ENCODE measurements at regions not wholly inside any gene's neighbourhood (a gene's known extent, or its start where the extent isn't known, plus 50 kb on each side); places are given as distances from the start of the nearest gene placed in this dataset.

DNA sequence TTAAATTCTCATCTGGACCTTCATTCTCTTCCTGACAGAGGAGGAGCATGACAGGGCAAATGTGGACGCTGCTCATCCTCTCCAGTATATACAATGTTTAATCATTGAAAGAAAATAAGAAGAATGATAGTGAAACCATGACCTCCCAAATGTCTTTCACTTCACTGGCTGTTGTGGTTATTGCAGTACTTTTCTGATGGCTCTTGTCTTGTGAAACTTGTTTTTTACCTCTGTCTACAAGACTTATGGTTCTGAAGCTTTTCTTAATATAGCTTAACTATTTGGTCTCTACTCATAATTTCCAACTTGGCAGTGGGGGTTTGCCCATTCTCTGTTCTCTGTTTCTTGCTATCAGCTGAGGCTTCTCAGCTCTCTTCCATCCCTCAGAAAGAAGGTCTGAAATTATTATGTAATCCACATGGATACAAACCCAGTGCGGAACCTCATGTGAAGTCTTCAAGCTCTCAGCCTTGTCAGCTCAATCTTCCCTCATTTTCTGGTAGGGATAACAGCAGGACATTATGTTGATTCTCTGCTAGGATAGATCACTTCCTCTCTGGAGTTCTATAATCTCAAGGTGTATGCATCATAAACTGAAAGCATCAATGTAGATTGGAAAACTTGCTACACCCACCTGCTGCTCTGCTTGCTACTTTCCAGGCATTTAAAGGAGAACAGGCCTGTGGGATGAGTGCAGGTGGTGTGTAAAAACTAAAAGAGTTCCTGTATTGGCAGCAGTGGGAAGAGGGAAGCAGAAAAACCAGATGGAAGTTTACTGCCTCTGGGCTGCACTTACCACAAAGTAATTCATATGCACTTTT, 250.3 kb upstream of the HTR2A start:
- ATAC-seq (no peak), DNase-seq (no peak)
- H3K36me3 ChIP-seq (ENCODE audit: low read depth) = no peaks in the 10 kb centered on the region
- H3K9me3 ChIP-seq = no peaks in the 10 kb centered on the region
- TF ChIP-seq, protein P1, sequence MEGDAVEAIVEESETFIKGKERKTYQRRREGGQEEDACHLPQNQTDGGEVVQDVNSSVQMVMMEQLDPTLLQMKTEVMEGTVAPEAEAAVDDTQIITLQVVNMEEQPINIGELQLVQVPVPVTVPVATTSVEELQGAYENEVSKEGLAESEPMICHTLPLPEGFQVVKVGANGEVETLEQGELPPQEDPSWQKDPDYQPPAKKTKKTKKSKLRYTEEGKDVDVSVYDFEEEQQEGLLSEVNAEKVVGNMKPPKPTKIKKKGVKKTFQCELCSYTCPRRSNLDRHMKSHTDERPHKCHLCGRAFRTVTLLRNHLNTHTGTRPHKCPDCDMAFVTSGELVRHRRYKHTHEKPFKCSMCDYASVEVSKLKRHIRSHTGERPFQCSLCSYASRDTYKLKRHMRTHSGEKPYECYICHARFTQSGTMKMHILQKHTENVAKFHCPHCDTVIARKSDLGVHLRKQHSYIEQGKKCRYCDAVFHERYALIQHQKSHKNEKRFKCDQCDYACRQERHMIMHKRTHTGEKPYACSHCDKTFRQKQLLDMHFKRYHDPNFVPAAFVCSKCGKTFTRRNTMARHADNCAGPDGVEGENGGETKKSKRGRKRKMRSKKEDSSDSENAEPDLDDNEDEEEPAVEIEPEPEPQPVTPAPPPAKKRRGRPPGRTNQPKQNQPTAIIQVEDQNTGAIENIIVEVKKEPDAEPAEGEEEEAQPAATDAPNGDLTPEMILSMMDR (IDR thresholded peaks at IDR 0.05) = no peak
- no peak overlapping the region for H3K4me3 ChIP-seq
- H3K4me1 ChIP-seq (ENCODE audit: low read depth) = no peaks in the 10 kb centered on the region
- intact Hi-C loops (cut with DNase I, micrococcal nuclease) = no loop called here

- ATAC-seq = no peak
- Histone ChIP-seq H3K36me3 (ENCODE audit: low read depth) (no peaks in the 10 kb centered on the region), H3K4me1 (ENCODE audit: low read depth) (no peaks in the 10 kb centered on the region), H3K4me3 (no peak overlapping the region), H3K9me3 (no peaks in the 10 kb centered on the region)
- DNase-seq = no peak
- TF ChIP-seq, protein P1 (IDR thresholded peaks at IDR 0.05) = no peak
- intact Hi-C loops (cut with DNase I, micrococcal nuclease) = no loop called here
Observed at GRCh38 chr13:47146136-47146535, 249.3 kb upstream of the HTR2A start.

GRCh38 chr13:47144782-47145181, 247.9 kb upstream of the HTR2A start:
- DNase-seq = no peak
- no peaks in the 10 kb centered on the region for H3K4me1 ChIP-seq (ENCODE audit: low read depth)
- H3K4me3 ChIP-seq = no peak overlapping the region
- no peak for ATAC-seq
- TF ChIP-seq, protein P1 (IDR thresholded peaks at IDR 0.05) = no peak
- H3K9me3 ChIP-seq = no peaks in the 10 kb centered on the region
- intact Hi-C loops (cut with DNase I, micrococcal nuclease) = no loop called here
- no peaks in the 10 kb centered on the region for H3K36me3 ChIP-seq (ENCODE audit: low read depth)

DNA sequence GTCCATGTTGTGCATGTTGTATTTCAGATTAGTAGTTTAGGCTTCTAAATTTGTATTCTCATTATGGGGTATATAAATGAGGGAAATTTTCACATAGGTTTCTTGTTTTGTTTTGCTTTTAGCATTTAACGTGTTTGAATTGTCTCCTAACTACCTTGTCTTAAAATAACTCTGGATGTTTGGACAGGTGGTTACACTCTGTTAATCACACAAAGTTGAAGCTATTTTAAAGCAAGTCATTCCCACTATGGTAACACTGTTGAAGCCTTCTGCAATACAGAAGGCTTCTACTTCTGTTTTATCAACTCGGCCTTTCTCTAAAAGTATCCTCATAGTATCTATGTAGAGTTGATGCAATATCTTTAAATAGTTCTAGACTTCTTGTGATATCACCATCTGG, 245.3 kb upstream of the HTR2A start:
- H3K4me3 ChIP-seq = no peak overlapping the region
- H3K9me3 ChIP-seq = no peaks in the 10 kb centered on the region
- no peak for DNase-seq
- H3K36me3 ChIP-seq (ENCODE audit: low read depth) = no peaks in the 10 kb centered on the region
- TF ChIP-seq, protein P1 (IDR thresholded peaks at IDR 0.05) = no peak
- ATAC-seq = no peak
- intact Hi-C loops (cut with DNase I, micrococcal nuclease) = no loop called here
- H3K4me1 ChIP-seq (ENCODE audit: low read depth) = no peaks in the 10 kb centered on the region

GRCh38 chr13:47139519-47139918, 242.7 kb upstream of the HTR2A start:
- DNase-seq = no peak
- ATAC-seq = no peak
- intact Hi-C loops (cut with DNase I, micrococcal nuclease) = no loop called here
- Histone ChIP-seq H3K36me3 (ENCODE audit: low read depth) (no peaks in the 10 kb centered on the region), H3K4me3 (no peak overlapping the region), H3K9me3 (no peaks in the 10 kb centered on the region), H3K4me1 (ENCODE audit: low read depth) (no peaks in the 10 kb centered on the region)
- TF ChIP-seq, protein P1 (IDR thresholded peaks at IDR 0.05) = no peak
